ENCODE measurements at regions not wholly inside any gene's neighbourhood (a gene's known extent, or its start where the extent isn't known, plus 50 kb on each side); places are given as distances from the start of the nearest gene placed in this dataset.
A peak's percentile ranks its signal among the peaks of the same experiment; 100 is the strongest.

- no peak overlapping the region for H3K4me3 ChIP-seq (ENCODE audit: low read length)
- DNase-seq (ENCODE audit: low read depth) = no peak
- no peak for TF ChIP-seq CTCF (IDR thresholded peaks at IDR 0.05; ENCODE audit: insufficient read depth, low read depth, low read length, missing control alignments)
Observed at GRCh38 chr12:127297327-127297726, 969.6 kb upstream of the TMEM132C start.

GRCh38 chr12:127300075-127300474, 966.9 kb upstream of the TMEM132C start:
- no peak for TF ChIP-seq CTCF (IDR thresholded peaks at IDR 0.05; ENCODE audit: insufficient read depth, low read depth, low read length, missing control alignments)
- no peak overlapping the region for H3K4me3 ChIP-seq (ENCODE audit: low read length)
- DNase-seq (ENCODE audit: low read depth) = no peak

GRCh38 chr12:127300753-127301152, 966.2 kb upstream of the TMEM132C start:
- DNase-seq (ENCODE audit: low read depth) = peak; percentile 7
- H3K4me3 ChIP-seq (ENCODE audit: low read length) = no peak overlapping the region
- TF ChIP-seq CTCF (IDR thresholded peaks at IDR 0.05; ENCODE audit: insufficient read depth, low read depth, low read length, missing control alignments) = no peak

- no peak for DNase-seq (ENCODE audit: low read depth)
- no peak overlapping the region for H3K4me3 ChIP-seq (ENCODE audit: low read length)
- no peak for TF ChIP-seq CTCF (IDR thresholded peaks at IDR 0.05; ENCODE audit: insufficient read depth, low read depth, low read length, missing control alignments)
Observed at GRCh38 chr12:127301876-127302275, 965.1 kb upstream of the TMEM132C start.

GRCh38 chr12:127304751-127305725, 961.9 kb upstream of the TMEM132C start:
- no peak for TF ChIP-seq CTCF (IDR thresholded peaks at IDR 0.05; ENCODE audit: insufficient read depth, low read depth, low read length, missing control alignments)
- no peak overlapping the region for H3K4me3 ChIP-seq (ENCODE audit: low read length)
- no peak for DNase-seq (ENCODE audit: low read depth)

- no peak overlapping the region for H3K4me3 ChIP-seq (ENCODE audit: low read length)
- peak; percentile 15 for DNase-seq (ENCODE audit: low read depth)
- TF ChIP-seq CTCF (IDR thresholded peaks at IDR 0.05; ENCODE audit: insufficient read depth, low read depth, low read length, missing control alignments) = no peak
Observed at GRCh38 chr12:127306604-127307215, 960.3 kb upstream of the TMEM132C start.

Measured in epithelial cell of esophagus (primary cell).